GM18858 (cell line): ENCODE measurements at regions not wholly inside any gene's neighbourhood (a gene's known extent, or its start where the extent isn't known, plus 50 kb on each side); places are given as distances from the start of the nearest gene placed in this dataset.
A peak's percentile ranks its signal among the peaks of the same experiment; 100 is the strongest.

ENCODE experiments used
- ATAC-seq: cut with Tn5 transposase; IDR thresholded peaks from one replicate; pipeline ENCODE4 v1.9.1; 2021; ENCODE audit not compliant: unreplicated experiment

GRCh38 chr11:92812841-92813240 is 156.6 kb upstream of the MTNR1B start:
- ATAC-seq = no peak

- ATAC-seq = no peak
These were observed 149.6 kb upstream of the MTNR1B start for GRCh38 chr11:92819830-92820229.

- no peak for ATAC-seq
These were observed 148.6 kb upstream of the MTNR1B start for GRCh38 chr11:92820860-92821259.

GRCh38 chr11:92822410-92822809 is 147.0 kb upstream of the MTNR1B start:
- no peak for ATAC-seq

GRCh38 chr11:92826136-92826535 is 143.3 kb upstream of the MTNR1B start:
- ATAC-seq = no peak

GRCh38 chr11:92826603-92827002 is 142.8 kb upstream of the MTNR1B start:
- ATAC-seq = no peak

- no peak for ATAC-seq
These were observed 142.3 kb upstream of the MTNR1B start for GRCh38 chr11:92827132-92827531.

- ATAC-seq = no peak
These were observed 140.9 kb upstream of the MTNR1B start for GRCh38 chr11:92828556-92828955.

GRCh38 chr11:92829121-92829520 is 140.3 kb upstream of the MTNR1B start:
- ATAC-seq = no peak

- no peak for ATAC-seq
These were observed 139.8 kb upstream of the MTNR1B start for GRCh38 chr11:92829671-92830070.

GRCh38 chr11:92830377-92831155 is 138.9 kb upstream of the MTNR1B start:
- ATAC-seq = peak; percentile 82

GRCh38 chr11:92834296-92835020 is 135.0 kb upstream of the MTNR1B start:
- ATAC-seq = no peak

GRCh38 chr11:92837595-92837994 is 131.9 kb upstream of the MTNR1B start:
- ATAC-seq = no peak

GRCh38 chr11:92838759-92839310 is 130.6 kb upstream of the MTNR1B start:
- no peak for ATAC-seq

- ATAC-seq = no peak
These were observed 130.0 kb upstream of the MTNR1B start for GRCh38 chr11:92839450-92839849.

GRCh38 chr11:92841719-92842118 is 127.7 kb upstream of the MTNR1B start:
- ATAC-seq = no peak

GRCh38 chr11:92843455-92843854 is 126.0 kb upstream of the MTNR1B start:
- no peak for ATAC-seq

- ATAC-seq = no peak
These were observed 125.3 kb upstream of the MTNR1B start for GRCh38 chr11:92844197-92844596.

GRCh38 chr11:92845390-92845789 is 124.1 kb upstream of the MTNR1B start:
- ATAC-seq = no peak

- ATAC-seq = no peak
These were observed 123.6 kb upstream of the MTNR1B start for GRCh38 chr11:92845805-92846204.

- no peak for ATAC-seq
These were observed 122.8 kb upstream of the MTNR1B start for GRCh38 chr11:92846491-92847125.

- ATAC-seq = no peak
These were observed 120.9 kb upstream of the MTNR1B start for GRCh38 chr11:92848578-92848977.
